HG03460 (cell line): ENCODE measurements at regions not wholly inside any gene's neighbourhood (a gene's known extent, or its start where the extent isn't known, plus 50 kb on each side); places are given as distances from the start of the nearest gene placed in this dataset.
"Not testable (repeated sequence)": the region's sequence is repeated elsewhere in the genome, so short reads cannot be mapped to it uniquely, and the experiment has no call there.

Experiments
- ATAC-seq: cut with Tn5 transposase; IDR thresholded peaks from one replicate; pipeline ENCODE4 v1.9.1; 2021; ENCODE audit not compliant: unreplicated experiment

DNA sequence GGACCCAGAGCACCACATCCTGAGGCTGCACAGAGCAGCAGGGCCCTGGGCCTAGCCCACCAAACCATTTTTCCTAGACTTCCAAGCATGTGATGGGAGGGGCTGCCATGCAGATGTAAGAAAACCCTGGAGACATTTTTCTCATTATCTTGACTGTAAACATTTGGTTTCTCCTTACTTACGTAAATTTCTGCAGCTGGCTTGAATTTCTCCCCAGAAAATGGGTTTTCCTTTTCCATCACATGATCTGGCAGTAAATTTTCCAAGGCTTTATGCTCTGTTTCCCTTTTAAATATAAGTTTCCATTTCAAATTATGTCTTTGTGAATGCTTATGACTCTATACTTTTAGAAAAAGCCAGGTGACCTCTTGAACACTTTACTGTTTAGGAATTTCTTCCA, 945.9 kb upstream of the NDST4 start:
- ATAC-seq: no peak

DNA sequence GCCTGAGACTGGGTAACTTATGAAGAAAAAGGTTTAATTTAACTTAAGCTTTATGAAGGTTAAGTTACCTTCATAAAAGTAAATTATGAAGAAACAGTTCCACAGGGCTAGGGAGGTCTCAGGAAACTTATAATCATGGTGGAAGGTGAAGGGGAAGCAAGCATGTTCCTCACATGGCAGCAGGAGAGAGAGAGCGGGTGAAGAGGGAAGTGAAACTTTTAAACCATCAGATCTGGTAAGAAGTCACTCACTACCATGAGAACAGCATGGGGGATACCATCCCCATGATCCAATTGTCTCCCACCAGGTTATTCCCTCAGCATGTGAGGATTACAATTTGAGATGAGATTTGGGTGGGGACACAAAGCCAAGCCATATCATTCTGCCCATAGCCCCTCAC, 944.7 kb upstream of the NDST4 start:
- ATAC-seq: no peak

GRCh38 chr4:116055857-116056827, 942.7 kb upstream of the NDST4 start:
- ATAC-seq: no peak

GRCh38 chr4:116027311-116027710, 913.9 kb upstream of the NDST4 start:
- no peak for ATAC-seq

- no peak for ATAC-seq
Measured at GRCh38 chr4:116024954-116025708, 911.7 kb upstream of the NDST4 start.

DNA sequence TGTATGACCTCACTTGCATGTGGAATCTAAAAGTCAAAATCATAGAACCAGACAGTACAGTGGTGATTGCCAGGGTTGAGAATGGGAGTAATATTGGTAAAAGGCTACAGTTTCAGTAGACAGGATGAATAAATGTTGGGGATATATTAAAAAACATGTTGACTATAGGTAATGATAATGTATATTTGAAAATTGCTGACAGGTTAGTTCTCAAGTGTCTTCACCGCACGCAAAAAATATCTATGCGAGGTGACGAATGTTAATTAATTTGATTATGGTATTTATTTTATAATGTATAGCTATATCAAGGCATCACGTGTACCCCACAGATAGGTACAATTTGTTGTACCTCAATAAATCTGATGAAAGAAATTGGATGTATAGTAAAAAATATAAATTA, 909.6 kb upstream of the NDST4 start:
- ATAC-seq: no peak

DNA sequence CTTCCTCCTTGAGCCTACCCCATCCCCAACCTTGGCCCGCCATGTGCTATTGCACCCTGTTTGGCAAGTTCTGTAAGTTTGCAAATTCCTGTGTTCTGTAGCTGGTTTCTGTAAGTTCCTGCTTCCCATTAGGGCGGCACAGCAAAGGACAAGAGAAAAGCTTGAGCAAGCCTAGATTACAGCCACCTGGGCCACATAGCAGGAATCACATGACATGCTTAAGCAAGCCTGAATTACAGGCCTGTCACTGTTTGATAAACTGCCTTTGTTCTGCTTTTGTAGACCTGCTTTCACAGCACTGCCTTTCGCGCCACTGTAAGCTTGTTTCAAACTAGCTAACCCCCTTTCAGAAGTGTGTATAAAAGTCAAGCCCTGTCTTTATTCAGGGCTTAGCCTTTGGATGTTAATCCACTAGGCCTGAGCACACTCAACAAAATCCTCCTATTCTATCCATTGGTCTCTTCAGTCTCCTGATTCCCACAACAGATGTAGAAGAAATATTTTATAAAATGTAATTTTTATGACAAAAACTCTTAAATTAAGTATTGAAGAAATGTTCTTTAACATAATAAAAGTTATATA, 906.8 kb upstream of the NDST4 start:
- no peak for ATAC-seq

DNA sequence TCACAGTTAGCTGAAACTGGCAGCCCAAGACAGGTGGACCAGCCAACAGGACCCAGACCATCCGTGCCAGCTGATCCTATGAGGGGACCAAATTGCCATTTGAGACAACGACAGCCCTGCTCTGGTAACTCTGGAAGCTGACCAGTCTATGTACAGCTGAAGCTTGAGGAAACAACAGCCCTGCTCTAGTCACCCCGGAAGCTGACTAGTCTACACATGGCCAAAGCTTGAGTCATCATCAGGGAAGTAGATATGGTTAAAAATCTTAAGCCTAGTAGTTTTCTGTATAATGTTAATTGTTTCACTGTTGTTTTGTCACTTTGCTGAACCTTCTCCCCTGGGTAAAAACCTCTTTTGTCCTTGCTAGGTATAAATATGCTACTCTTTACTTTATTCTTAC, 905.4 kb upstream of the NDST4 start:
- ATAC-seq: no peak

- ATAC-seq: no peak
Measured at GRCh38 chr4:116016201-116016600, 902.8 kb upstream of the NDST4 start.

- no peak for ATAC-seq
Measured at GRCh38 chr4:116015549-116015948, 902.1 kb upstream of the NDST4 start.

GRCh38 chr4:116015062-116015461, 901.6 kb upstream of the NDST4 start:
- ATAC-seq: no peak

GRCh38 chr4:116010923-116011322, 897.5 kb upstream of the NDST4 start:
- no peak for ATAC-seq

- ATAC-seq: no peak
Measured at GRCh38 chr4:116005806-116006088, 892.3 kb upstream of the NDST4 start.

DNA sequence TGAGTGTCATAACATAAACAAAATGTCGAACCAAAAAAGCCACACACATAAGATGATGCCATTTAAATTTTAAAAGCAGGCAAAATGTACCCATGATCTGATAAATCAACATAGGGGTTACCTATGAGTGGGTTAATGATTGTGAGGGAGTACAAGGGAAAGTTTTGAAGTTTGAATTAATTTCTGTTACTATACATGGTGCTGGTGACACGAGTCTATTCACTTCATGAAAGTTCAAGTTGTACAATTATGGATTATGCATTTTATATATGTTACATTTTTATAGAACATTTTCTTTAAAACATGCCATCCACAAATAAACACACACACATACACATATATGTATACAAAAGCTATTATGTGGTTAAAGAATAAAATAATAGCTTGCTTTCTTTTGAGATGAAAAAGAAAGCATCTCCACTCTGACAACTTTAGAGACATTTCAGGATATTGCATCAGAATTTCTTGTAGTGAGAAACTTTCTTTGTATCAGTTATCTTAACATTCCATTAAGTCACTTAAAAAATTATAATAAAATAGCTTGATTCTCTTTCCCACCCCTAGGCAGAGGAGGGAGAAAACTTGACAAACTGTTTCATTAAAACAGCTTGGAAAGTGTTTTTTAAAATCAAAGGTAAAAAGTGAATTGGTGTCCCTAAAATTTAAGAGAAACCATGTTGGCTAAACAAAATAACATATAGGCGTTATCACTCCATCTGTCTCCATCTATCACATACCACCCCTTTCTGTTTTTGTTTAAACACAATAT, 891.8 kb upstream of the NDST4 start:
- ATAC-seq: no peak

DNA sequence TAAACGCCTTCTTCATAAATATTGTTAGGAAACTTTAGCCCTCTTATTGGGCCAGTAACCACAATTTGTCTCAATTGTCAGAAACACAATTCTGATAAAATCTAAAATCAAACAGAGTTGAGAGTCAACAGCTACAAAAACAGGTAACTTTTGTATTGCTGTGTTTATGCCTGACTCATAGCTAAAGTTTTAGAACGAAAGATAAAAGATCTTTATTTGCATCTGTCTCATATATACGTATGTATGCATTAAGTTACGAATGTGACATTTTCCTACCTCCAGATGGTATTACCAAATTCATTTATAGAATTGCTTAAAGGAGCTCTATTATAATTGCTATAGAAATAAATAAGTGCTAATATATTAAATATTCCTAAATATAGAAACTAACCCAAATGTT, 887.9 kb upstream of the NDST4 start:
- ATAC-seq: no peak

DNA sequence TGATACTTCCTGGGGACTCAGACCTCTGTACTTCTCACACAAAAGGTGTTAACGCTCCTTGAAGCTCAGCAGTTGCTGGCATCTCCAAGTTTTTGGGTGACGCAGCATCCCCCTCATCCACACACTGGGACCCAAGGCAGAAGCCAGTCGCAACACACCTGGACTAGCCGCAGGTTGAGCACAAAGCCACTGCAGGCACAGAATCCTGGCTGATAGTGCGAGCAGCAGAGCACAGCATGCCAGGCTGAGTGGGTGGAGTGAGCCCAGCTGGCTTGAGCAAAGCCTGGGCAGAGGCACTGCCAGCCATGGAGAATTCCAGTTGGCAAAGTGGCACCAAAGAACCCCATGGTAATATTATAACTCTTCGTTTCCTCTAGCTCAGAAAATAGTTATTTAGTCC, 873.2 kb upstream of the NDST4 start:
- ATAC-seq: no peak

- ATAC-seq: not testable (repeated sequence)
Measured at GRCh38 chr4:115975421-115976001, 862.1 kb upstream of the NDST4 start.

- ATAC-seq: no peak
Measured at GRCh38 chr4:115973768-115974167, 860.3 kb upstream of the NDST4 start.

DNA sequence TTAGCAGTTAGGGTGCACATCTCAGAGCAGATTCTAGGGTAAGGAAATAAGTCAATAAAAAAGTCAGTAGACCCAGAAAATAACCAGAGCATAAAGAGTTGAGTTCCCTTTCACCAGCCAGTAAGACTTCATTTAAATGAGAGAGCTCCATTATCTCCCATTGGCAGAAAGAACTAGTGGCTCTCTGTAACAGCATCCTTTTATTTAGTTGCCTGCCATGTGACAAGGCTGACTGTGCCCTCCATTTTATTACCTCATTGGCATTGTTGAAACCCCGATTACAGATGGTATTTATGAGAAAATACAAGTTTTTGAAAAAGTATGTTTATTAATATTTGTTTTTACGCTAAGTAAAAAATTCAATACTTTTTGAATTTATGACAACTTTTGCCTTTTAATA, 859.5 kb upstream of the NDST4 start:
- no peak for ATAC-seq

DNA sequence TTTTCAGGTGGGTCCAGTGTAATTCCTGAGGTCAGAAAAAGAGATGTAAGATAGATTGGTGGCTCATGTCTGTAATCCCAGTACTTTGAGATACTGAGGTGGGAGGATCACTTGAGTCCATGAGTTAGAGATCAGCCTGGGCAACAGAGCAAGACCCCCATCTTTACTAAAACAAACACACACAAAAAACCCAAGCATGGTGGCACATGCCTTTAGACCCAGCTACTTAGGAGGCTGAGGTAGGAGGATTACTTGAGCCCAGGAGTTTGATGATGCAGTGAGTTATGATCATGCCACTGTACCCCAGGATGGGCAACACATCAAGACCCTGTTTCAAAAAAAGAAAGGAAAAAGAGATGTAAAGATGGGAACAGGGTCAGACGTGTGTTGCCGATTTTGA, 857.4 kb upstream of the NDST4 start:
- ATAC-seq: no peak

DNA sequence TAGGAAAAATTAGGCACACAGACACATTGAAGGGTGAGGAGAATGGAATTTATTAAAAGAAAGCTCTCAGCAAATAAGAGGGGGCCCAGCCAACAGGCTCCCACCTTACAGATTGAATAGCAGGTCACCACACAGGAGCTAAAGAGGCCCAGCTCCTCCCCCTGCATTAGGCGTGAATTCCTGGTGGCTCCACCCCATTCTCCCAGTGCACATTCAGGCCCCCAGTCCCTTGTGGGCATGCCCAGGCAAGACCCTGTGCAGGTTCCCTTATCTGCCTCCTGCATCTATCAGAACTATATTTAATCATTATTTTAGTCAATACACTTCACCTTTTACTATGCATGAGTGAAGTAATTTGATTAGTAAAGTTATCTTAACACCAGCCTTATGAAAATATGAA, 856.3 kb upstream of the NDST4 start:
- no peak for ATAC-seq
